CD4-positive, alpha-beta memory T cell (primary cell): ENCODE measurements at regions not wholly inside any gene's neighbourhood (a gene's known extent, or its start where the extent isn't known, plus 50 kb on each side); places are given as distances from the start of the nearest gene placed in this dataset.

Experiments
- CTCF ChIA-PET: fragments of 350-600 bp; sonication (Branson Sonifier 250); formaldehyde crosslinking; loops from one replicate; lab custom pipeline; 2021; ENCODE audit warnings: inconsistent platforms; ENCODE audit not compliant: partially characterized antibody; lab: Charles Lee
- POLR2A ChIA-PET: fragments of 350-600 bp; sonication (Branson Sonifier 250); formaldehyde crosslinking; loops from one replicate; lab custom pipeline; 2021; ENCODE audit not compliant: partially characterized antibody; lab: Charles Lee
- DNase-seq, 5 donors: peaks; one replicate each; pipeline versions ENCODE4 v3.0.0 to v3.0.0-alpha.2; 2020 to 2022; ENCODE audit warnings: mixed read lengths in 1 of 5
- H3K27ac ChIP-seq: one replicate; pipeline ENCODE4 v1.7.0; 2013; ENCODE audit warnings: low read depth, low read length
- H3K27me3 ChIP-seq: 2 replicates; pipeline ENCODE4 v1.7.0; 2013; ENCODE audit warnings: mild to moderate bottlenecking, low read length, moderate library complexity; ENCODE audit not compliant: insufficient read depth
- H3K36me3 ChIP-seq: 2 replicates; pipeline ENCODE4 v1.7.0; 2013; ENCODE audit warnings: mild to moderate bottlenecking, low read length, moderate library complexity; ENCODE audit not compliant: insufficient read depth
- H3K4me1 ChIP-seq: 2 replicates; pipeline ENCODE4 v1.7.0; 2013; ENCODE audit warnings: mild to moderate bottlenecking, low read length, moderate library complexity; ENCODE audit not compliant: insufficient read depth
- H3K4me3 ChIP-seq, 2 donors: one replicate each; pipeline ENCODE4 v1.7.0; 2013; ENCODE audit warnings: low read length in 2 of 2, mild to moderate bottlenecking in 1 of 2
- H3K9me3 ChIP-seq, 2 donors: one replicate each; pipeline ENCODE4 v1.7.0; 2013; ENCODE audit warnings: low read length in 2 of 2, control low read depth in 1 of 2; ENCODE audit not compliant: control insufficient read depth in 1 of 2
- H3K27ac Mint-ChIP-seq, 7 donors: one replicate each; pipeline ENCODE4 v1.8.0; 2020 to 2021; ENCODE audit warnings: mixed read lengths in 7 of 7, mild to moderate bottlenecking in 6 of 7, inconsistent platforms in 3 of 7, moderate library complexity in 3 of 7
- H3K27me3 Mint-ChIP-seq, 2 donors: one replicate each; pipeline ENCODE4 v1.8.0; 2020 to 2021; ENCODE audit warnings: mixed read lengths in 2 of 2
- H3K36me3 Mint-ChIP-seq, 2 donors: one replicate each; pipeline ENCODE4 v1.8.0; 2020 to 2021; ENCODE audit warnings: mixed read lengths in 2 of 2, inconsistent platforms in 1 of 2, mild to moderate bottlenecking in 1 of 2
- H3K4me1 Mint-ChIP-seq, 4 donors: one replicate each; pipeline ENCODE4 v1.8.0; 2020 to 2021; ENCODE audit warnings: mixed read lengths in 4 of 4, mild to moderate bottlenecking in 1 of 4
- H3K4me3 Mint-ChIP-seq, 8 donors: one replicate each; pipeline ENCODE4 v1.8.0; 2020 to 2021; ENCODE audit warnings: mixed read lengths in 8 of 8, mild to moderate bottlenecking in 7 of 8, moderate library complexity in 6 of 8, inconsistent platforms in 3 of 8
- H3K9me3 Mint-ChIP-seq, 8 donors: one replicate each; pipeline ENCODE4 v1.8.0; 2020 to 2021; ENCODE audit warnings: mixed read lengths in 8 of 8, mild to moderate bottlenecking in 5 of 8, inconsistent platforms in 3 of 8, moderate library complexity in 1 of 8
- intact Hi-C: fragments of 100-400 bp; cut with micrococcal nuclease; formaldehyde crosslinking; loops from one replicate; pipeline ENCODE4 v1.15.1; 2023

GRCh38 chr3:38988955-38989354 is 62.8 kb downstream of the SCN11A start:
- no peaks in the 10 kb centered on the region for H3K36me3 ChIP-seq
- H3K27me3 ChIP-seq: peaks cover 3% of the 10 kb centered on the region
- H3K27ac Mint-ChIP-seq: no peak overlapping the region
- no peak overlapping the region for H3K4me3 Mint-ChIP-seq
- H3K27me3 Mint-ChIP-seq: peaks cover 17% of the 10 kb centered on the region in 2 donors
- no peak overlapping the region for H3K4me3 ChIP-seq
- CTCF ChIA-PET: no interaction called here
- H3K4me1 ChIP-seq: no peaks in the 10 kb centered on the region
- no peak for DNase-seq
- no peaks in the 10 kb centered on the region for H3K9me3 Mint-ChIP-seq
- POLR2A ChIA-PET: no interaction called here
- intact Hi-C loops: no loop called here
- no peak overlapping the region for H3K27ac ChIP-seq
- H3K9me3 ChIP-seq: no peaks in the 10 kb centered on the region
- H3K36me3 Mint-ChIP-seq: no peaks in the 10 kb centered on the region
- H3K4me1 Mint-ChIP-seq: no peaks in the 10 kb centered on the region

- H3K9me3 ChIP-seq: no peaks in the 10 kb centered on the region
- CTCF ChIA-PET: interaction anchor here (1.6 kb wide), 1 partner anchor 13 kb away, joined by 5 read pairs; no protein-coding TSS in a partner anchor
- H3K27ac Mint-ChIP-seq: no peak overlapping the region
- peaks cover 9 to 14% of the 10 kb centered on the region in 2 donors for H3K27me3 Mint-ChIP-seq
- intact Hi-C loops: no loop called here
- H3K4me1 Mint-ChIP-seq: no peaks in the 10 kb centered on the region
- no peaks in the 10 kb centered on the region for H3K36me3 Mint-ChIP-seq
- H3K4me3 Mint-ChIP-seq: no peak overlapping the region
- H3K9me3 Mint-ChIP-seq: no peaks in the 10 kb centered on the region
- POLR2A ChIA-PET: no interaction called here
- DNase-seq: no peak
- H3K4me1 ChIP-seq: no peaks in the 10 kb centered on the region
- H3K27me3 ChIP-seq: peaks cover 3% of the 10 kb centered on the region
- H3K27ac ChIP-seq: no peak overlapping the region
- no peaks in the 10 kb centered on the region for H3K36me3 ChIP-seq
- H3K4me3 ChIP-seq: no peak overlapping the region
These were observed 64.3 kb downstream of the SCN11A start for GRCh38 chr3:38987456-38987855.

- Histone ChIP-seq H3K27me3 (peaks cover 3% of the 10 kb centered on the region), H3K4me1 (no peaks in the 10 kb centered on the region), H3K27ac (no peak overlapping the region), H3K4me3 (no peak overlapping the region), H3K9me3 (no peaks in the 10 kb centered on the region), H3K36me3 (no peaks in the 10 kb centered on the region)
- H3K27me3 Mint-ChIP-seq: peaks cover 9 to 15% of the 10 kb centered on the region in 2 donors
- H3K9me3 Mint-ChIP-seq: no peaks in the 10 kb centered on the region
- no peak overlapping the region for H3K27ac Mint-ChIP-seq
- intact Hi-C loops: no loop called here
- no peak overlapping the region for H3K4me3 Mint-ChIP-seq
- H3K36me3 Mint-ChIP-seq: no peaks in the 10 kb centered on the region
- CTCF ChIA-PET: interaction anchor here (0.7 kb wide), 1 partner anchor 11 kb away, joined by 3 read pairs; no protein-coding TSS in a partner anchor
- POLR2A ChIA-PET: no interaction called here
- DNase-seq: no peak
- no peaks in the 10 kb centered on the region for H3K4me1 Mint-ChIP-seq
These were observed 64.8 kb downstream of the SCN11A start for GRCh38 chr3:38986901-38987300.

- Histone ChIP-seq H3K36me3 (no peaks in the 10 kb centered on the region), H3K27me3 (peaks cover 3% of the 10 kb centered on the region), H3K27ac (no peak overlapping the region), H3K9me3 (no peaks in the 10 kb centered on the region), H3K4me1 (no peaks in the 10 kb centered on the region), H3K4me3 (no peak overlapping the region)
- DNase-seq: no peak
- intact Hi-C loops: no loop called here
- Mint-ChIP-seq H3K4me3 (no peak overlapping the region), H3K9me3 (no peaks in the 10 kb centered on the region), H3K27me3 (peaks cover 9 to 17% of the 10 kb centered on the region in 2 donors), H3K36me3 (no peaks in the 10 kb centered on the region), H3K4me1 (no peaks in the 10 kb centered on the region), H3K27ac (no peak overlapping the region)
- ChIA-PET POLR2A (no interaction called here), CTCF (interaction anchor here (1.0 kb wide), 1 partner anchor 31 kb away, joined by 3 read pairs; no protein-coding TSS in a partner anchor)
These were observed 65.8 kb downstream of the SCN11A start for GRCh38 chr3:38985981-38986380.

- H3K27me3 Mint-ChIP-seq: peaks cover 8 to 17% of the 10 kb centered on the region in 2 donors
- no peak overlapping the region for H3K27ac ChIP-seq
- H3K9me3 ChIP-seq: no peaks in the 10 kb centered on the region
- H3K36me3 Mint-ChIP-seq: no peaks in the 10 kb centered on the region
- H3K4me1 Mint-ChIP-seq: no peaks in the 10 kb centered on the region
- H3K36me3 ChIP-seq: no peaks in the 10 kb centered on the region
- H3K27ac Mint-ChIP-seq: no peak overlapping the region
- no peak for DNase-seq
- H3K4me3 ChIP-seq: no peak overlapping the region
- ChIA-PET POLR2A (no interaction called here), CTCF (interaction anchor here (0.7 to 1.0 kb wide), 2 partner anchors 32 to 153 kb away, joined by 3 read pairs; no protein-coding TSS in a partner anchor)
- no peaks in the 10 kb centered on the region for H3K4me1 ChIP-seq
- H3K4me3 Mint-ChIP-seq: no peak overlapping the region
- intact Hi-C loops: no loop called here
- no peaks in the 10 kb centered on the region for H3K9me3 Mint-ChIP-seq
- H3K27me3 ChIP-seq: peaks cover 3% of the 10 kb centered on the region
These were observed 66.2 kb downstream of the SCN11A start for GRCh38 chr3:38985581-38985980.

GRCh38 chr3:38984731-38985130 is 67.0 kb downstream of the SCN11A start:
- Histone ChIP-seq H3K4me1 (no peaks in the 10 kb centered on the region), H3K9me3 (no peaks in the 10 kb centered on the region), H3K36me3 (no peaks in the 10 kb centered on the region), H3K27me3 (no peaks in the 10 kb centered on the region), H3K4me3 (no peak overlapping the region), H3K27ac (no peak overlapping the region)
- Mint-ChIP-seq H3K27ac (no peak overlapping the region), H3K4me1 (no peaks in the 10 kb centered on the region), H3K4me3 (no peak overlapping the region), H3K27me3 (peaks cover 6 to 13% of the 10 kb centered on the region in 2 donors), H3K36me3 (no peaks in the 10 kb centered on the region), H3K9me3 (no peaks in the 10 kb centered on the region)
- POLR2A ChIA-PET: no interaction called here
- intact Hi-C loops: no loop called here
- CTCF ChIA-PET: interaction anchor here (0.7 to 2.0 kb wide), 3 partner anchors 24 to 153 kb away, joined by 3 to 7 read pairs (median 3); no protein-coding TSS in a partner anchor
- no peak for DNase-seq

- no peaks in the 10 kb centered on the region for H3K9me3 Mint-ChIP-seq
- POLR2A ChIA-PET: no interaction called here
- Histone ChIP-seq H3K27me3 (no peaks in the 10 kb centered on the region), H3K27ac (no peak overlapping the region), H3K4me3 (no peak overlapping the region), H3K4me1 (no peaks in the 10 kb centered on the region), H3K36me3 (no peaks in the 10 kb centered on the region), H3K9me3 (no peaks in the 10 kb centered on the region)
- peaks cover 6 to 13% of the 10 kb centered on the region in 2 donors for H3K27me3 Mint-ChIP-seq
- no peaks in the 10 kb centered on the region for H3K4me1 Mint-ChIP-seq
- no peak for DNase-seq
- no peaks in the 10 kb centered on the region for H3K36me3 Mint-ChIP-seq
- CTCF ChIA-PET: interaction anchor here (0.8 to 2.0 kb wide), 2 partner anchors 18 to 23 kb away, joined by 3 to 7 read pairs; no protein-coding TSS in a partner anchor
- no peak overlapping the region for H3K27ac Mint-ChIP-seq
- no peak overlapping the region for H3K4me3 Mint-ChIP-seq
- intact Hi-C loops: no loop called here
These were observed 67.6 kb downstream of the SCN11A start for GRCh38 chr3:38984110-38984509.
